ENCODE measurements at regions not wholly inside any gene's neighbourhood (a gene's known extent, or its start where the extent isn't known, plus 50 kb on each side); places are given as distances from the start of the nearest gene placed in this dataset.
"Not testable (repeated sequence)": the region's sequence is repeated elsewhere in the genome, so short reads cannot be mapped to it uniquely, and the experiment has no call there.

DNA sequence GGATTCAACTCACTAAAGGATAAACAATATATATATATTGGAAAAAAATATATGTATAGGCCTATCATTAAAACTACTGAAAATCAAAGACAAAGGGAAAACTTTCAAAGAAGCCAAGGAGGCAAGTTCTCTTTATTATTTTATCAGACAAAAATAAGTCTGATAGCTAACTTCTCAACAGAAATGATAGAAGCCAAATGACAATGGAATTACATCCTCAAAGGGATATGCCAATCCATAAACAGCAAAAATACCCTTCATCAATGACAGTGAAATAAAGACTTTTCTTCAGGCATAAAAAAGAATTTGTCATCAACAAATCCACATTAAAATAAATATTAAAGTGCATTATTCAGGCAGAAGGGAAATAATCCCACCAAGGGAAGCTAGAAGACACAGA lies 393.4 kb downstream of the ZFHX3 start:
- DNase-seq = no peak

- no peak for DNase-seq
Observed at GRCh38 chr16:72649254-72649944, 398.5 kb downstream of the ZFHX3 start.

- no peak for DNase-seq
Observed at GRCh38 chr16:72646615-72647014, 401.3 kb downstream of the ZFHX3 start.

DNA sequence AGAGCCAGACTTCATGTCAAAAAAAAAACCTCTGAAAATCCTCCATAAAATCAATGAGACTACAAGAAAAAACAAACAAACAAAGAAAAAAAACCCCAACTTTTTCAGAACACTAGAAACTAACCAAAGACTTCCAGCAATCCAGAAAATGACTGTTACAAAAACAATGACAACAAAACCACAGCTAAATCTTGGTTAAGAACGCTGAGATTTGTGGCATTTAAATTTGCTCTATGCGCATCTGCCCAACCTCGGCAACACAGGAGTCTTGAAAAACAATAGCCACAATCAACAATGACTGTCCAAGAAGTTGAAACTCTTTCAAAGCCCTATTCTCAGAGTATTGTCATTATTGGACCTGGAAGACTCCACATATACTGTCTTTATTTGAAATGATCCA lies 402.4 kb downstream of the ZFHX3 start:
- DNase-seq = no peak

GRCh38 chr16:72644911-72645310 lies 403.0 kb downstream of the ZFHX3 start:
- no peak for DNase-seq

GRCh38 chr16:72639494-72639893 lies 408.4 kb downstream of the ZFHX3 start:
- no peak for DNase-seq

DNA sequence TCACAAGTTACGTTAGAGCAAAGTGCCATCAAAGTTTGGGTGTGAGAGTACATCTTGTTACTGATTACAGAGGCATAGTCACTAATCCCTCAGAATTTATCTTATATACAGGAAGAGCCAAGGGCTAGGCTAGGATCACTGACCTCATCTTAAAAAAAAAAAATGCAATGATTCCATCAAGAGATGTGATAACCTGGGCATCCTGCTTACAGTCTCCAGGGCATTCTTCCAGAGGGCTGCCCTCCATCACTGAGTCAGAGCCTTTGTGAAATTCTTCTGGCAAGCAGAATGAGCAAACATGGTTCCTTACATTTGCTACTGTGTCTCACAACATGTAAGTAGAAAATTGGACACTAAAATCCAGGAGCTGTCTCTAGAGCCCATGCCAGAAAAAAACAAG lies 410.6 kb downstream of the ZFHX3 start:
- DNase-seq = no peak

GRCh38 chr16:72635694-72636093 lies 412.2 kb downstream of the ZFHX3 start:
- DNase-seq = no peak

GRCh38 chr16:72635104-72635503 lies 412.8 kb downstream of the ZFHX3 start:
- no peak for DNase-seq

GRCh38 chr16:72627182-72627896 lies 420.6 kb downstream of the ZFHX3 start:
- DNase-seq = not testable (repeated sequence)

- no peak for DNase-seq
Observed at GRCh38 chr16:72626623-72627022, 421.3 kb downstream of the ZFHX3 start.

DNA sequence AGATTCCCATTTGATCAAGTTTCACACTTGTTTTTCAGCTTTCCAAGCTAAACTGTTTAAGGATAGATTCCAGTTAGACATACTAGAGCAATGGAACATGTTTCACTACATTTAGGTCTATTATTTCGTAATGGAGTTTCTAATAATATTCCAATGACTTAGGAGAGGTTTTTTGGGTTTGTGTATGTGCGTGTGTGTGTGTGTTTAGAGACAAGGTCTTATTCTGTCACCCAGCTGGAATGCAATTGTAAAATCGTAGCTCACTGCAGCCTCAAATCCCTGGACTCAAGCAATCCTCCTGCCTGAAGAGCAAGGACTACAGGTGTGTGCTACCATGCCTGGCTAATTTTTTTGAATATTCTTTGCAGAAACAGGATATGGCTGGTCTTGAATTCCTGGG lies 426.3 kb downstream of the ZFHX3 start:
- no peak for DNase-seq

GRCh38 chr16:72620853-72621252 lies 427.1 kb downstream of the ZFHX3 start:
- no peak for DNase-seq

DNA sequence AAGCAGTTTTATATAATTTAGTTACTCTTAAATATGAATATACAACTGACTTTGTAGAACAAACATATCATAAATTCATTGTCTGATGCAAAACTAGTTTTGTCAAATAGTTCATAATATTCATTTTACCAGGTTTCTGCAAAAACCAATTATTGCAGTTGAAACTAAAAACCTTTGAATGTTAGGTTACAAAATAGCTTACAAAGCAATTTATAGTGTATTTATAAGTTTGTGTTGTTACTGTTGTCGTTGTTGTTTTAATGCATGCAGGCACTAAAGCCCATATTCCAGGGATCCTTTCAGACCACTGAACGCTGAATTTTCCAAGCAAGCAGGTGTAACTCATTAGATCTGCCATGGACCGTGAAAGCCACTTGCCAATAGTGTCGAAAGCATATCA lies 427.6 kb downstream of the ZFHX3 start:
- no peak for DNase-seq

DNA sequence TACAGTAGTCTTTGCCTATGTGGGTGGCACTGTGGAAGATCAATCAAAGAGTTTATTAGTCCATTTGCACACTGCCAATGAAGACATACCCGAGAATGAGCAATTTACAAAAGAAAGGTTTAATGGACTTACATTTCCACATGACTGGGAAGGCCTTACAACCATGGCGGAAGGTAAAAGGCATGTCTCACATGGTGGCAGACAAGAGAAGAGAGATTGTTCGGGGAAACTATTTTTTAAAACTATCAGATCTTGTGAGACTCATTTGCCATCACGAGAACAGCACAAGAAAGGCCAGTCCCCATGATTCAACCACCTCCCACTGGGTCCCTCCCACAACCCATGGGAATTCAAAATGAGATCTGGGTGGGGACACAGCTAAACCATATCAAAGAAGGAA lies 432.1 kb downstream of the ZFHX3 start:
- DNase-seq = no peak

GRCh38 chr16:72612718-72613117 lies 435.2 kb downstream of the ZFHX3 start:
- DNase-seq = no peak

- no peak for DNase-seq
Observed at GRCh38 chr16:72612256-72612655, 435.7 kb downstream of the ZFHX3 start.

DNA sequence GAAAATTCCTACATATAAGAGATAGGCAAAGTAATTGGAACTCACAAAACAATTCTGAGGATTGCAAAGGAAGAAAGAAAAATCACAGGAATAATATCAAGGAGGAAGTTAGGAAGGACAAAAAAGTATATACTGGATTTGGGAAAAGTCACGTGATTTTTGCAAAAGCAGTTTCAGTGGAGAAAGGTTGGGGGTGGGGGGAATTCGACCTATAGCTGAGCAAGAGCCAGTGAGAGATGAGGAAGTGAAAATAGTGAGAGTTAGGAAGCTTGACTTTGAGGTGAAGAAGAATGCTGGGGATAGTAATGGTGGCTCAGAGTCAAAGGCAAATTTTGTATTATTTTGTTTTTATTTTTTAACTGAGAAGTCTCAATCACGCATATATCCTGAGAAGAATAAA lies 438.0 kb upstream of the PMFBP1 start:
- no peak for DNase-seq

DNA sequence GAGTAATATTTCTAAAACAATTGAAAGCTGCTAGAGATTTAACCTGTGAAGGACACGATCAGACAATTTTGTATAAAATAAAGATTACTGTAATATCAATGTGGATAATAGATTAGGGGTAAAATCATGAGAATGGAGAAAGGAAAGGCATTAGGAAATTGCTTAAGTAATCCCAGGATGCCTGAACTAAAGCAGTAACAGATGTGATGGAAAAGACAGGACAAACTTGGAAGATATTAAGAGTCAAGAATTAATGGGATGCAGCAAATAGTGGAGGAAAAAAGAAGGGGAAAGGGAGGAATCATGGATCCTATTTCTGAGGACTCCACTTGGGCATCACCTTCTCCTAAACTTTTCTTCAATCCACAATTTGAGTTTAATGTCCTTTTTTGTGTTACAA lies 437.1 kb upstream of the PMFBP1 start:
- no peak for DNase-seq

GRCh38 chr16:72604375-72604774 lies 432.4 kb upstream of the PMFBP1 start:
- no peak for DNase-seq

GRCh38 chr16:72602499-72602898 lies 430.5 kb upstream of the PMFBP1 start:
- DNase-seq = no peak

DNA sequence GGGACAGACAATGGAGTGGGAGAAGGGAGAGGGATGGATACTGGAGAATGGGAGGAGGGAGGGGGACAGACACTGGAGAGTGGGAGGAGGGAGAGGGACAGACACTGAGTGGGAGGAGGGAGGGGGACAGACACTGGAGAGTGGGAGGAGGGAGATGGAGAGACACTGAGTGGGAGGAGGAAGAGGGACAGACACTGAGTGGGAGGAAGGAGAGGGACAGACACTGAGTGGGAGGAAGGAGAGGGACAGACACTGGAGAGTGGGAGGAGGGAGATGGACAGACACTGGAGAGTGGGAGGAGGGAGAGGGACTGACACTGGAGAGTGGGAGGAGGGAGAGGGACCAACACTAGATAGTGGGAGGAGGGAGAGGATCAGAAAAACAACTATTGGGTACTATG lies 426.7 kb upstream of the PMFBP1 start:
- no peak for DNase-seq

- no peak for DNase-seq
Observed at GRCh38 chr16:72597938-72598337, 426.0 kb upstream of the PMFBP1 start.

DNA sequence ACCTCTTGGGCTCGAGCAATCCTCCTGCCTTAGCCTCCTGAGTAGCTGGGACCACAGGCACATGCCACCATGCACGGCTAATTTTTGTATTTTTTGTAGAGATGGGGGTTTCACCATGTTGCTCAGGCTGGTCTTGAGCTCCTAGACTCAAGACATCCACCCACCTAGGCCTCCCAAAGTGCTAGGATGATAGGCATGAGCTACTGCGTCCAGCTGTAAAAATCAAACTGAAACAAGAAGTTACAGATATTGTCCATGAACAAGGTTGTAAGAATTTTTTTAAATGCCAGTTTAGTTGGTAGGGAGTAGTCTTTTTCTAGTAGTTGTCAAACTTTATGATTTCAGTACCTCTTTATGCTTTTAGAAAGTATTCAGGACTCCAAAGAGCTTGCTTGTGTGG lies 424.4 kb upstream of the PMFBP1 start:
- no peak for DNase-seq

Measured in islet precursor cell (in vitro differentiated cells).